Activated CD4-positive, alpha-beta T cell treated with anti-CD3 and anti-CD28 coated beads for 4 hours (primary cell): ENCODE measurements at regions not wholly inside any gene's neighbourhood (a gene's known extent, or its start where the extent isn't known, plus 50 kb on each side); places are given as distances from the start of the nearest gene placed in this dataset.
"Not testable (repeated sequence)": the region's sequence is repeated elsewhere in the genome, so short reads cannot be mapped to it uniquely, and the experiment has no call there.

Experiments used
- DNase-seq, 2 donors: peaks; one replicate each; pipeline ENCODE4 v3.0.0-alpha.2; 2020

DNA sequence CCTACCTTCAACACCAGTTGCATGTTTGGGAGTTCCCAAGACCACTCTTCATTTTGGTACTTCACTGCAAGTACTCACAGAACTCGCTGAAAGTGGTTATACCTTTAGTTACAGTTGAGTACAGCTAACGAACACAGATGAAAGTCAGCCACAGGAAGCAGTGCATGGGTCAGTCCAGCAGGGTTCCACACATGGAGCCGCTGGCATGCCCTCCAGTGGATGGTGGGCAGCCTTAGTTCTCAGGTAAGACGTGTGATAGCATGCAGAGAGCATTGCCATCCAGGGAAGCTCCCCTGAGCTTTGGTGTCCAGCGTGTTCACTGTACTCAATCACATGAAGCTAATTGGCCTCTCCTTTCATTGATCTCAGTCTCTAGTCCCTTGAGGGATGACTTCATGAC lies 815.3 kb downstream of the RNF144A start:
- no peak for DNase-seq

DNA sequence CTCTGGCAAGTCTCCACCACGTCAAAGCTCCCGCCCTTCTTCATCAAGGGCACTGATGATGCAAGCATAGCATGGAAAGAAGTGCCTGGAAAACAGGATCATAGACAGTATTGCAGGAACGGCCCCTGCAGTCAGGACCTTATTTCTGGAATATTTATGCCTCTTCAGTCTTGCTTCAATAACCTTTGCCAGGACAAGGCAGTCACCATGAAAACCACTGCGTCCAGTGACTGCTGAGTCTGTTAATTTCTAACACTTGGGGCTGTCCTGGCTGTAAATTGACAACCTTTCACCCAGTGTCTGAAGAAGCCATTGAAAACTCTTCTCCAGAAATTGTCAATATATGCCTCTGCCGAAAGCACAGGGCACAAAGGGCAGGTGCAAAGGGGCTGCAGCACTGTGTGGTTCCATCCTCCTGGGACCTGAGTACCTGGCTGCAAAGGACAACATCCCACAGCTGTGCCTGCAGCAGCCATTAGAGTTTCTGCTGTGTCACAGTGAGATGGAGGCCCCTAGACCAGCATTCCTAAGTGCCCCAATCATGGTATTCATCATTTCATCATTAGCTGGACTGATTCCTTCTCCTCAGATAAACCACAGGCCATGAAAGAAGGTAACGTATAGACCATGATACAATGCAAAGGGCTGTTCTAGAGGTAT lies 819.6 kb downstream of the RNF144A start:
- no peak for DNase-seq

DNA sequence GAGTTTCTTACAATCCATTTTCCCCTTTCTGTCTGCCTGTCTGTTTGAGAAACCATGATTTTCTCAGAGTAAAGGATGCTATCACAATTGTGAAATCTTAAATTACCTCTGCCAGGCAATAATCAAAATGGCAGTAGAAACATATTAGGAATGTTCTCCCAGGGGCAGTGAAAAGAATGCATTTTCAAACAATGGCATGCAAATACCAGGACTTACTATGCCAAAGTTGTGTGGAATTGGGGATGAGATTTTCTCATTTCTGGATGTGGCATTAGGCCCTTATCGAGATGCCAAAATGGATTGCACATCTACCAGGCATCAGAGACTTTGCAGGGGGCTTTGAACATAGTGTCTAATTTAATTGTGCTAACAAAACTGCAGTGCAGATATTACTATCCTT lies 821.4 kb downstream of the RNF144A start:
- DNase-seq = no peak

DNA sequence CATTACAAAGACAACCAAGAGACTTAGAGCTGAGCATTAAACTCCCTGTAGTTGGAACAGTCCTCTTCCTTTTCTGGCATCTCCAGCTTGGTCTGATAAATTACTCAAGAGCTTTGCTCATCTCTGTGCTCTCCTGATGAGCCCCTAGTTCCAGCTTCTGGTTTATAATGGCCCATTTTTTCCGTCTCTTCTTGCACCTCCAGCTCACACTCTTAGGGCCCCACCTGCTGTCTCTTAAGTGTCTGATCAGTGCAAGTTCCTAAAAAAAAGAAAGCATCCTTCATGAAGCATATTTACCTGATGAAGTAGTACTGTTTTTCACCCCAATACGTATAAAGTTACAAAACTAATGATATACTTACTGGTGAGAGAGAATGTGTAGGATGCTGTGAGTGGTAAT lies 822.9 kb downstream of the RNF144A start:
- no peak for DNase-seq

DNA sequence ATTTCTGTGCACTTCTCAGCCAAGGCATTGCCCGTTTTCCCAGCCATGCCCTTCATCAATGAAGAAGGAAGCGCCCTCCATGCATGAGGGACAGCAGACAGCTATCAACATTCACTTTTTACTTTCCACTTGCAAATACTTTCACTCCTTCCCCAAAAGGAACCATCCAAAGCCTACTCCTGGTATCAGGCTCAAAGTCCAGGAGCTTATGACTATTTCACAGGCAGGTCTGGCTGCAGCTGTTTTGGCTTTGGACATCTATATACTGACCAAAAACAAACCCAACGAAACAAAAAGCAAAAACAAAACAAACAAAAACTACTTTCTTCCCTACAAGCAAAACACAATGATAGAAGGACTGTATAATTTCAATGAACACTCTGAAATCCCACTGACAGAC lies 825.1 kb downstream of the RNF144A start:
- DNase-seq = no peak

DNA sequence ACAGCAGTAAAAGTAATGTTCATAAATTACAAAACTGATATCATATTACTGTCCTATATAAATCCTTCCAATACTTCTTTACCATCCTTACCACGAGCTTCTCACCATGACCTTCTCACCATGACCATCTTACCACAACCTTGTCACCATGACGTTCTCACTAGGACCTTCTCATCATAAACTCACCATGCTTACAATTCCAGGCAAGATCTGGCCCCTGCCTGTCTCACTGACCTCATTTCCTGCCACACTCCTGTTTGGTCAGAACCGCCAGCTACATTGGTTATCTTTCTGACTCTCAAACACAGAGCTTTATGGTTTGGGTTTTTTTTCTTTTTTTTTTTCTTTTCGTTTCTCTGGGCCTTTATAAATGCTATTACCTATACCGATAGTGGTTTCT lies 827.6 kb downstream of the RNF144A start:
- no peak for DNase-seq

DNA sequence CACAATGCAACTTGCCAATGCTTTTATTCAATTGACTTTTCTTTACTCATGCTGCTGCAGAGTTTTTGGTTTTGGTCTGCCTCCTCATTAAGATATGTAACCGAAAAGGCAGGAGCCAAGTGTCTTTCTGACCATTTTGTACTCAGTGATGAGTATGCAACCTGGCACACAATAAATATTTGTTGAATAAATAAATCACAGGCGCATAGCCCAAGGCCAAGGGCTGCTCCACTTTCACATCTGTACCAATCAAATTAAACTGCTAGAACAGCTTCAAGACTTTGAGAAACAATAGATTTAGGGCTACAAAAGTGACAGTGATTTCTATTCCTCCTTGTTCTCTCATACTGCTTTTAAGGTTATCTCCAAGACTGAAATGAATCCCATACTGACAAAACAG lies 828.2 kb downstream of the RNF144A start:
- DNase-seq = no peak

DNA sequence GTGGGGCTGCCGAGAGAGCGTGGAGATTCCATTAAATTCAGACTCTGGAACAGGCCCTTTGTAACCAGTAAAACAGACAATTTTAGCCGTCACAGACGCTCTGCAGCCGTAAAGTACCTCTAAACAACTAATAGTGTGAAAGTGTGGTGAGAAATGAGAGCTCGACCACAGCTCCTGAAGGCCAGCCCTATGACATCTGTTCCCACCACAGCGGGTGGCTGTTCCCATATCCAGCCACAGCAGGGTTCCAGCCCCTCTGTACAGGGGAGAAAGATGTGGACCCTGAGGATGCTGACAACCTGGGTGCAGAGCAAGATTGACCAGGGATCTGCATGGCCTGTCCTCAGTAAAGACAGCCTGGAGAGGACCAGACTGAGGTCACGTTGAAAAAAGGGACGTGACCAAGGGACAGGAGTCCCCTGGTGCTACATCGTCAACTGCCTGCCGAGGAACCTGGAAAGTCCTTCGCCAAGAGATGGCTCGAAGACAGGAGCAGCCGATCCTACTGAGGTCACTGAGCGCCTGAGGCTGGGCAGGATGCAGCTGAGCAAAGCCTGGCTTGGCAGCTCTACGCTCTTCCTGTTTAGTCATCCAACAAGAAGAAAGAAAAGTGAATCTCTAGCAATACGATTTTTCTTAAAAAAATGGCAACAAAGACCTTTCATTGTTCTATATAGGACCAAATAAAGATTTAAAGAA lies 831.7 kb downstream of the RNF144A start:
- no peak for DNase-seq

DNA sequence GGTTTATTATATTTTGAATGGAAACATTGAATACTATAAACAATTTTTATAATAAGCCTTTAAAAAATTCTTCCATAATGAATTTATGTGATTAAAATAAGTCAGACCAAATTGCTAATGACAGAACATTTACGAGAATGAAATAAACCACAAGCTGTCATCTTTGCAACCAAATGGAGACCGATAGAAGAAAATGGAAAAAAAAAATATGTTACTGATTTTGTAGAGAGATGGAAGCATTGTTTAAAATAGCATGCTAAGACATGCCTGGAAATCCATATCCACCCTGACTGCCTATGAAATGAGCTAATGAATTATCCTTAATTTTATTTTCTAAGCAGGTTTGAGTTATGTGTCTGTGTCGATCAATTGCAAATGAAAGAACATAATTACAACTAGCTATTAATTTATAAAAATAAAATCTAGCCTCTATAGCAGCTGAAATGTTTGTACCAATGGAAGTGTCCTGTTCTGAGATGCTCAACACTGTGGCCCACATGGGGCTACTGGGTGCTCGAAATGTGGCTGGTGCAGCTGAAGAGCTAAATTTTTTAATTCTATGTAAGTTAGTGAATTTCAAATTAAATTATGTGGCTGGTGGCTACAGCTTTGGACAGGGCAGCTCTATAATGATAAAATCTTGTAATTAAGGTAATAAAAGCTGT lies 832.8 kb downstream of the RNF144A start:
- no peak for DNase-seq

DNA sequence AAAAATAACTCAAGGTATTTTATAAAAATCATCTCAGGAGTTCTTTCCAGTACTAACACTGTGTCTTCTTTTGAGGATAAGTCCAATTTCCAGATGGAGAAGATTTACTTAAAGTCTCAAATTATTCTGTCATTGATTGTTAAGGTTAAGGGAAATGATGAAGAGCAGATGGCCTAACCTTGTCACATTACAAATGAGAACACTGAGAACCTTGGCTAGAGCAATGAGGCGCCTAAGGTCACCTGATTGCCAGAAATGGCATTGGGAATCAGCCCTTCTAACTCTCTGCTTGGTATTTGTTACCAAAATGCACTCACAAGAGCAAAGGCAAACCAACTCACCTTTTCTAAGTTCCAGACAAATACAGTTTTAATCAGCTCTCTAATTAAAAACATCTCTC lies 835.1 kb downstream of the RNF144A start:
- DNase-seq = no peak

DNA sequence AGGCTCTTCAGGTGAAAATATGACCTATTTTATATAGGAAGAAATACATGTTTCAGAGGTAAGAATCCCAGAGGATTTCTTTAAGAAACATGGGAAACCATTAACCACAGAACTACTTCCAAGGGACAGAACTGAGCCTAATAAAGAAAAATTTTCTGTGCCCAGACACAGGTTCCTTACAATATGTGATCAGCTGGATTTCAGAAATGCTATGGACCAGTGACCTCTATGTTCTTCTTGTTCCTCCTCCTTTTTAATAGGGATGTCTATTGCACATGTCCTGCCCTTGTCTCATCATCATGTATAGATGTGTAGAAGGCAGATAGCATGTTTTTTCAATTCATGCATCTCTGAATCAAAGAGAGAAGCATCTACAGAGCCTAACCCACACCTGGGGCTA lies 836.6 kb downstream of the RNF144A start:
- no peak for DNase-seq

DNA sequence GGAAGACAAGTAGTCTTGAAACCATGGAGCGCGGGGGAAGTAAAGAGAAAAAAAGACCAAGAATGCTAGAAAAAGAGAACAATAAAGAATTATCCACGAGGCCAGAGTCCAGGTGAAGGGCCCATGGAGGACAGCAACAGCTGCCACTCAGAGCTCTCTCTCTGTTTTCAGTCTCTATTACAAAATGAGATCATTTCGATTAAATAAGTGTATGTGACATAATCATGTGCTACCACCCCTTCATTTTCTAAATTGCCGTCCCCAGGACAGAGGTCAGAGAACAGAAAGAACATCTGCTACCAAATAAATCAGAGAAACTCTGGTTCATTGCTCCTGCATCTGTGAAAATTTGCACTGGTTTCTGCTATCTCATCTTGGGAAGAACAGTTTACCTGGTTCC lies 838.7 kb downstream of the RNF144A start:
- no peak for DNase-seq

DNA sequence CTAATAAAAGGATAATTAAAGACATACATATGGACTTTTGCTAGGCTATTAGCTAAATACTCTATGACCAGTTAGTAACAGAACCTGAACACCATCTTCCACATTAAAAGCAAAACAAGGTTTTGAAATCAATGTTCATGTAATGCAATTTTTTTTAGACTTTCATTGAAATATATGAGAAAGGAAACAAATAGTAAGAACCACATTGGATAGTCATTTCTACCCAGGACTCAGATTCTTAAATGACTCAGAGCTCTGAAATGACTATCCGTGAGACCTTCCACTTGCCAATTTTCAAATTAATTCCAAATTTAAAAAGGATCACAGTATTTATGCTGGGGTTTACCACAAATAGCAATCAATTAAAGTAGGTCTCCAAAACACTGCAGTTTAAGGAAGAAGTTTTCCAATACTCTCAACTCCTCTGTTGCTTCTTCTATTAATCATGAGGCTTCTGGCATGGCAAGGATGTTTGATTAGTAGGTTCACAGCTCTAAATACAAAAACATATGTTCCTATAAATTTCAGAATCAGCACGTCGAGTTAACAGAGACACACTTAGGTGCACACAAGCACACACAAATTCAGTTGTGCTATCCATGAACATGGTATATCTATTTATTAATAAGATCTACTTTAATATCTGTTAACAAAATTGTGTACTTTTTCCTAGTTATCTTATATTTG lies 841.0 kb downstream of the RNF144A start:
- DNase-seq = no peak

DNA sequence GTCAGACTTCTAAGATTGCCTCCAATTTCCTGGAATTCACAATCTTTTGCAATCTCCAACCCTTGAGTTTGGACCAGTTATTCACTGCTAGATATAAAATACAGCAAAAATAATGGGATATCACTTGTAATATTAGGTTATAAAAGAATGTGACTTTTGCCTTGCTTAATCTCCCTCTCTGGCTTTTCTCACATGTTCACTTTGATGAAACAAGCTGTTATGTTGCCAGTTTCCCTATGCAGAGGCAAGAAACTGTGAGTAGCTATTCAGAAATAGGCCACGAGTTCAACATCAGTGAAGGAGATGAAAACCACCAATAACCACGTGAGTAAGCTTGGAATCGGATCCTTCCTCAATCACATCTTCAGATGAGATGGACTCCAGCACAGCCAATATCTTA lies 842.7 kb downstream of the RNF144A start:
- DNase-seq = no peak

DNA sequence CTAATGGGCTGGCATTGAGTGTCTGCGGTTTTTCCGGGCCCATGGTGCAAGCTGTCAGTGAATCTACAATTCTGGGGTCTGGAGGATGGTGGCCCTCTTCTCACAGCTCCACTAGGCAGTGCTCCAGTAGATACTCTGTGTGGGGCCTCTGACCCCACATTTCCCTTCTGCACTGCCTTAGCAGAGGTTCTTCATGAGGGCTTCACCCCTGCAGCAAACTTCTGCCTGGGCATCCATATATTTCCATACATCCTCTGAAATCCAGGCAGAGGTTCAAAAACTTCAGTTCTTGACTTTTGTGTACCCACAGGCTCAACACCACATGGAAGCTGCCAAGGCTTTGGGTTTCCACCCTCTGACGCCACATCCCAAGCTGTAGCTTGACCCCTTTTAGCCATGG lies 846.2 kb downstream of the RNF144A start:
- DNase-seq = not testable (repeated sequence)

DNA sequence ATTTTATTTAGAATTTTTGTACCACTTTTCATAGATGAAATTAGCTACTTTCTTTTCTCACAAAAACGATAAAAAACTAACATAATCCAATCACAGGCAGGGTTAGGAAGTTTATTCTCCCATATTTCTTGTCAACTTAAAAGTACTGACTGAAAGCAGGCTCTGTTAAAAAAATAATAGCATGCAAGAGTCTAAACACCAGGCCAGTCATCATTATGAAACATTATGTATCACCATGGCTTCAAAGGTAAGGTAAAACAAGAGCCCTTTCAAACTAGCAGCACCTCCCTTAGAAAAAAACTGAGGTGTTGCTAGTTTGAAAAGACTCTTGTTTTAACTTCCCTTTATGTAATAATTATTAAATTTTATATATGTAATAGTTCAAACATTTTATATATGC lies 848.0 kb downstream of the RNF144A start:
- no peak for DNase-seq

DNA sequence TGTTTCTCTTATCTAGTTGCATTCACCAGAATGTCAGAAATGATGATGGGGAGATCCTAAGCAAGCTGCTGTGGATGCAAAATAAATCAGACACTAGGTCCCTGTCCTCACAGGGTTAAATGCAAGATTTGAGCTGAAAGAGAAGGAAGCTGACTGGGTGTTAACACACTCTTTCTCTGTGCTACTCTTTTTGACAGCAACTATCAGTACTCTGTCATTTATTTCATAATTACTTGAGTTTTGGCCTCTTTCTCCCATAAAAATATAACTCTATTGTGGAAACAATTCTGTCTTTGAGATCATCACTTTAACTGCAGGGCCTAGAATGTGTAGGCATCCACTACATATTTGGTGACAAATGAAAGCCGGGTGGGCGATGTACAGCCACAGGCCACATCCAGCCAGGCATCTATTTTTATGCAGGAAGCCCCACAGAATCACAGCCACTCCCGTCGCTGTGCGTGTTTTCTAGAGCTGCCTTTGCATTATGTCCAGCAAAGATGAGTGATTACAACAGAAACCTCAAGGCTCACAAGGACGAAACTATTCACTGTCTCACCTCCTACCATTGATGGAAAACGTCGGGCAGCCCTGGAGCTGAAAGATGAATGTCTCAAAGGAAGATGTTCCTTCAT lies 849.0 kb downstream of the RNF144A start:
- no peak for DNase-seq

DNA sequence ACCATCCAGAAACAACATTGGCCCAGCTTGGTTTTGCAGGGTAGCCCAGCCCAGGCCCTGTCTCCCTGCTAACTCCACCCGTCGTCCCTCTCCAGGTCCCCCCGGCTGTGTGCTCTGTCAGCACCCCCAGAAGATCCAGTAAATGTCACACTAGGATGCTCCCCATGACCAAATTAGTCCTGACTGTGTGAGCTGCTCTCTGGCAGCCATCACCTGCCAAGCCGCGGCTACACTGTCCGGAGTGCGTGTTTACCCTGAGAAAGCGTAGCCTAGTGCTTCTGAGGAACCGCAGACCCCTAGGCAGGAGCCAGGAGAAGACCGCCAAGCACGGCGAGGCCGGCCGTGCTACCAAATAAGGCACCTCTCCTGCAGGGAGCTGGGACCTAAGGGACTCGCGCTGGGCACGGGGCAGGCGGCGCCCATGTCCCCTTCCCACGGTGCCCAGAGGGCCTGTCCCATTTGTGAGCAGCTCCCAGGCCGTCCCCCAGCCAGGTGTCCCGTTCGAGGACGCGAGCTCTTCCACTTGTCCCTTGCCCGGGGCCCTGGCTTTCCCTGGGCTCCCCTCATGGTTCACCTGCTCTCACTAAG lies 849.9 kb downstream of the RNF144A start:
- DNase-seq = no peak

DNA sequence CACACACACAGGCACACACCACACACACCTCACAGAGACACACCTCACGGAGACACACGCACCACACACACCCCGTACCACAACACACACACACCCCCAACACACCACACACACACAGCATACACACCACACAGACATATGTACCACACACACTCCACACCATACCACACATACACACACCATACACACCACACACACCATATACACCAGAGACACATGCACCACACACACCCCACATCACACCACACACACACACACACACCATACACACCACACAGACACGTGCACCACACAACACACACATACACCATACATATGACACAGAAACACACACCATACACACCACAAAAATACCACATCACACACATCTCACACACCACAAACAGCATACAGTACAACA lies 850.7 kb downstream of the RNF144A start:
- no peak for DNase-seq

DNA sequence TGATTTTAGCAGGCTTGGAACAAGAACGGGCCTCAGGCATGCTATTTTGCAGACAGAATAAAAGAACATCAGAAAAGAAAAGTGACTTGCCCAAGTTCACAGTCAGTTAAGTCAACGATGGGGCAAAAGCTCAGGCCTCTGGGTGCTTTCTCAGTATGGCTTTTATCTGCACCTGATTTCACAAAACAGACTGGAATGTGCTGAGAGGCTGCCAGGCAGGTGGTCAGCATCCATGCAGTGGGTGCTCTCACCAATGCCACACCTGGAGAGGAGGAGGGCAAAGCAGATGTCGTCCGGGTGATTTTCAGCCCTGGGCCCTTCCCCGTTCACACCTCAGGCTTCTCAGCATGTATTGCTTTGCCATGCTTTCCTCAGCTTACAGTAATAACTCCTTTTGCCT lies 854.6 kb downstream of the RNF144A start:
- no peak for DNase-seq

DNA sequence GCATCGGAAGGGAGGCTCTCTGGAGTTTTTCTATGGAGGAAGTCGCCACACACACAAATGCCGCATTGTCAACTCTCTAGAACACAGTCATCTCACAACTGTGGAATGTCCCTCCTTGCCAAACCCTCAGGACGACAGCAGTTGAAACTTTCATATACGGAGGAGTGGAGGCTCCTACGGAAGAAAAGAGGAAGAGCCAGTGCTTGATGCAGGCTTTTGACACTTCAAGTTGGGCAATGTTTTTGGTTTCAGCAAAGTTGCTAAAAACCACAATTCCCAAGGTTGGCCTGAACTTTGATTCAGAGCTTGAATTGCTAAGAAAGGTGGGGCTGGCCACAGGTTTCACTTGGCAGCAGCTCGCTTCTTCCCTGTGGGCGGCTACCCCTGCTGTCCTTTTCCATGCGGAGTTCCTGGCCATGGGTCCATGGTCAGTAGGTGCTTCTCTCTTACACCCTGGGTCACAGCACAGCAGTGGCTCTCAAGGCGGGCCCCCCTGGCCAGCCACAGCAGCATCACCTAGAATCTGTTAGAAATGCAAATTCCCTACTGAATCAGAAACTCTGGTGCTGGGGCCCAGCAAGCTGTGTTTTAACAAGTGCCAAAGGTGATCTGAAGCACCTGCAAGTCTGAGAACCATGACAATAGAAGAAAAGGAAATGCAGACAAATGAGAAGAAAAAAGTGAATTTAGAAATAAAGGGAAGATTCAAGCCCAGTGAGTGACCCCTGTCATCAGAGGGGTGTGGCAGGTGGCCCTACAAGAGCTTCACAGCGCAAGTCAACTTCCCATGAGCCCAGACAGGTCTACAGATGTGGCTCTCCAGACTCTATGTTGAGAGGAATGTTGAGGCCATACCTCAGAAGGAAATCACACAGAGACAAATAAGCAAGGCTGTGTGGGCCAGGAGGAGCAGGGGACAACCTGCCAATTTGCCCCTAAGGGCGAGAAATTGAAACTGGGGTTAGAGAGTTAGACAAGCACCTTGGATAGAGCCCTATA lies 856.4 kb downstream of the RNF144A start:
- DNase-seq = no peak

DNA sequence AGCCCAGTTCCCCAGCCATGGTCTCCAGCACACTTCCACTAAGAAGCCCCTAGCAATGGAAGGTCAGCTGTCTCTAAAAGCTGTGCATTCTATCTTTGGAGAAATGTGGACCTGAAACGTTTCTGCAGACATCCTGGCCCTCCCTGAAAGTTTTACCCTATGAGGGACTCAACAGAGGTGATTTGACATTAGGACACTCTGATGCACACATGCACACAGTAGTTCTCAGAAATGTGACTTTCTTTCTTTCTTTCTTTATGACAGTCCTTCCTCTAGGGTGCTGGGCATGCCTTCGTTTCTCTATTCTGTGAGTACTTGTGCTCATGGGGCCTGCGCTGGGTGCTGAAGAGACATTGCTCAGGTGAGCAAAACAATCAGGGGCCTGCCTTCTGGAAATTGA lies 857.3 kb downstream of the RNF144A start:
- DNase-seq = no peak
